ENCODE measurements at regions not wholly inside any gene's neighbourhood (a gene's known extent, or its start where the extent isn't known, plus 50 kb on each side); places are given as distances from the start of the nearest gene placed in this dataset.

DNA sequence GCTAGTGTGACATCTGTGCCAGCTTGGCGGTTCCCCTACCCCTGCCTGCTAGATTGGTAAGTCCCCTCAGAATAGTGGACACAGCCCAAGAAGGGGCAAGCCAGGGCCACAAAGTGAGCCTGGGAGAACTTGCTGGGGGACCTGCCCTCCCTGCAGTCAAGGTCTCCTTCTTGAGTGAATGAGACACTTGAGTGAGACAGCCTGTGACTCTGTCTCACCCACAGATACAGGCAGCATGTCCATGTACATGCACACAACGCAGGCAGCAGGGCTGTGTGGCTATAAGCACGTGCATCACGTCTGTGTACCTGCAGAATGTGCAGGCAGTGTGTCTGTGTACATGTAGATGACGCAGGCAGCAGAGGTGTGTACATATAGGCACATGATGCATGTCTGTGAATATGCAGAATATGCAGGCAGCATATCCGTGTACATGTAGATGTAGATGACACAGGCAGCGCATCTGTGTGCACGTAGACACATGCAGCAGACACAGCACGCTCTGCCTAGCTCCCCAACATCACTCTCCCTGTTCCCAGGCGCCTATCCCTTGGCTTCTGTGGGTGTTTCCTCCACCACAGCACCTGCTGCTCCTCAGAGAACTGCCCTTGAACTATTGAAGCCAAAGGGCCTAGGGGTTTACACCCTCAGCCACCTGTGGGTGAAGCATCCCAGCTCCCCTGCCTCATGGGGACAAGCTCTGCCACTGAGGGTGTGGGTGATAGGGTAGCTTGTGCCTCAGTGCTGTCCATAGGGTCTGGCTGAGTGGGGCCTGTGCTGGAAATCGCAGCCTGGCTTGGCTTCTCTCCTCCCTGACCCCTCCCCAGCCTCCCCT lies 147.2 kb upstream of the TWIST2 start:
- DNase-seq (ENCODE audit: low spot score): no peak

- no peak for DNase-seq (ENCODE audit: low spot score)
Measured at GRCh38 chr2:238701341-238702206, 146.3 kb upstream of the TWIST2 start.

GRCh38 chr2:238702276-238703052 lies 145.4 kb upstream of the TWIST2 start:
- DNase-seq (ENCODE audit: low spot score): no peak

- no peak for DNase-seq (ENCODE audit: low spot score)
Measured at GRCh38 chr2:238703053-238703415, 144.9 kb upstream of the TWIST2 start.

DNA sequence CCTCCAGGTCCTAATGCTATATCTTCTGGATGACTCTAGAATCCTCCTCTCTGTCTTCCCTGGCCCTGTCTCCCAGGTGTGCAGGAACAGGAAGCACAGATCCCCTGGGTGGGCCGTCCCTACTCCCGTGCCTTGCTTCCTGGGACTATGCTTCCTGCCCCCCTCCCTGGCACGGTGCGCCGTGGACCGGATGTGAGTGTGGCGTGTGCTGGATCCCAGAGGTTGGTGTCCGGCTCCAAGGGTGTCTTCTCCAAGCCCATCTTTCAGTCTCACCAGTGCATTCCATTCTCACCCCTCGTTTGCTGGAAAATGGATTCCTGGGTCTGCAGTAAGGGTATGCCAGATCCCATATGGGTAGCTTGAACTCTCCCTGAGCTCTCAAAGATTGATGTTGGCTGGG lies 144.4 kb upstream of the TWIST2 start:
- no peak for DNase-seq (ENCODE audit: low spot score)

GRCh38 chr2:238704471-238705225 lies 143.2 kb upstream of the TWIST2 start:
- DNase-seq (ENCODE audit: low spot score): no peak

DNA sequence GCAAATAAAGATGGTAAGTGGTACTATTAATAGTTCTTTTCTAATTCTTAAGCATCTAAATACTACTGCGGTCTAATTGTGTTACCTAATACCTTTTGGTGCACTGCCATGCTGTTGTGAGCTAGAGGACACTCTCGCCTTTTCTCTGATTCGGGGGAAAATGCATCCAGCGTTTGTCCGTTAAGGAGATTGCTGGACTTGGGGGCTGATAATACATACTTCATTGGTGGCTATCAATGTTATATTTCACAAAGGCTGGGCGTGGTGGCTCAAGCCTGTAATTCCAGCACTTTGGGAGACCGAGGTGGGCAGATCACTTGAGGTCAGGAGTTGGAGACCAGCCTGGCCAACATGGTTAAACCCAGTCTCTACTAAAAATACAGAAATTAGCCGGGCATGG lies 141.7 kb upstream of the TWIST2 start:
- DNase-seq (ENCODE audit: low spot score): no peak

DNA sequence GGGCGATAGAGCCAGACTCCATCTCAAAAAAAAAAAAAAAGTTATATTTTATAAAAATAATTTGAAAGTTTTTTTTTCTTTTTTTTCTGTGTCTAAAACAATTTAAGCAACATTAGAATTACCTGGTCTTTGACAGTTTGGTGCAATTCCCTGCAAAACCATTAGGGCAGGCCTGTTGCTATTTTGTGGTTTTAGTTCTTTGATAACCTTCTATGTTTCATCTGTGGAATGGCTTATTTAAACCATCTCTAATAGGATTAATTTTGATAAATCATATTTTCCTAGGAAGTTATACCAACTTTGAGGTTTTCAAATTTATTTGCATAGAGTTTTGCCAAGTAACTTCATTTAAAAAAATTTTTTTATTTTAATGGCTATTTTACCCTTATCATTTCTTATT lies 141.2 kb upstream of the TWIST2 start:
- no peak for DNase-seq (ENCODE audit: low spot score)

- DNase-seq (ENCODE audit: low spot score): no peak
Measured at GRCh38 chr2:238709325-238710025, 138.4 kb upstream of the TWIST2 start.

- DNase-seq (ENCODE audit: low spot score): no peak
Measured at GRCh38 chr2:238710032-238710735, 137.7 kb upstream of the TWIST2 start.

DNA sequence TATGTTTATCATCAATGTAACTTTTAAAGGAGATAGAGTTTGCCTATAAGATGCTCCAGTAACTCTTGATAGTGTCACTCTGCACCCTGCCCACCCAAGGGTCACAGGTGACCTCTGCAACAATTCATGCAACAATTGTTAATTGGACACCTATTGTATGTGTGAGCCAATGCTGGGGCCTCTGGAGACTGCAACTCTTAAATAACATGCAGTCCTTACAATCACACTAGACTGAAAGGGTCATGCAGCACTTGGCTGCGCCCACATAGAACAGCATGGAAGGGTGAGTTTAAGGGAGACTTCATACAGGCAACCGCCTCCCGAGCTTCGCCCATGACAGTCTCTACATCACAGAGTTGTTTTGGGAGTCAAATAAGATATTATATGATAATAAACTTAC lies 137.1 kb upstream of the TWIST2 start:
- DNase-seq (ENCODE audit: low spot score): no peak

DNA sequence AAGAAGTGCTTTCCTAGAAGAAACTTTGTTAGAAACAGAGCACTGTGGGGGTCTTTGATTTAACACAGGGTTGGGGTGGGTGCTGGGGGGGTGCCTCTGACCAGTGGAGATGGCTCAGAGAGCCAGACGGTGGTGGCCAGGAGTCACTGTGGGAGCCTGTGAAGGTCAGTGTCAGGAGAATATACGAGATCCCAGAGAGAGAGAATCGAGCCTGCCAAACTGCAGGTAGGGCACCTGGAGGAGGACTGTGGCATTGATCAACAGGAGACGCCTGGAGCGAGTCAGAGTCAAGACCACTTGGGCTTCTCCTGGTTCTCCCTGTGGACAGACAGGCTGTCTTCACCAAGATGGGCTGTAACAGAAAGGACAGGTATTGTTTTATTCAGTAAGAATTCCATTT lies 136.5 kb upstream of the TWIST2 start:
- DNase-seq (ENCODE audit: low spot score): no peak

DNA sequence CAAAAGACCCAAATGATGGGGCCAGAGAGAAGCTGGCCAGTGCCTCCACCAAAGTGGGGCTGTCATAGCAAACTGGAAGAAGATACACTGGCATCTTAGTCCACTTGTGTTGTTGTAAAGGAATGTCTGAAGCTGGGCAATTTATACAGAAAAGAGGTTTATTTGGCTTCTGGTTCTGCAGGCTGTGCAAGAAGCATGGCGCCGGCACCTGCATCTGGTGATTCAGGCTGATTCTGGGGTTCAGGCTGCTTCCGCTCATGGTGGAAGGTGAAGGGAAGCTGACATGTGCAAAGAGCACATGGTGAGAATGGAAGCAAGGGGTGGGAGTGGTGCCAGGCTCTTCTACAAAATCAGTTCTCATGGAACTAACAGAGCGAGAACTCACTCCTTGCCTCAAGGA lies 135.9 kb upstream of the TWIST2 start:
- DNase-seq (ENCODE audit: low spot score): no peak

DNA sequence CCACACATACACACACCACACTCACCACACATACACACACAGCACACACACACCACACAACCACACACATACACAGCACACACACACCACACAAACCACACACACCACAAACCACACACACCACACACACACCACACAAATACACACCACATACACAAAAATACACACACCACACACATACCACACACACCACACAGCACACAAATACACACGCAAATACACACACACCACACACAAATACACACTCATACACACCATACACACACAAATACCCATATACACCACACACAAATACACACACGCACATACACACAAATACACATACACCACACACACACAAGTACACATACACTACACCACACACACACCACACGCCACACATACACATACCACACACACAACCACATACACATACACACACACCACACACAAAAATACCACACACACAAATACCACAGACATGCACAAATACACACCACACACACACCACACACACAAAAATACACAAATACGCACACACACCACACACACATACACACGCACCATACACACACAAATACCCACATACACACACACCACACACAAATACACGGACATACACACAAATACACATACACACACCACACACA lies 134.6 kb upstream of the TWIST2 start:
- no peak for DNase-seq (ENCODE audit: low spot score)

- DNase-seq (ENCODE audit: low spot score): no peak
Measured at GRCh38 chr2:238714038-238714528, 133.8 kb upstream of the TWIST2 start.

DNA sequence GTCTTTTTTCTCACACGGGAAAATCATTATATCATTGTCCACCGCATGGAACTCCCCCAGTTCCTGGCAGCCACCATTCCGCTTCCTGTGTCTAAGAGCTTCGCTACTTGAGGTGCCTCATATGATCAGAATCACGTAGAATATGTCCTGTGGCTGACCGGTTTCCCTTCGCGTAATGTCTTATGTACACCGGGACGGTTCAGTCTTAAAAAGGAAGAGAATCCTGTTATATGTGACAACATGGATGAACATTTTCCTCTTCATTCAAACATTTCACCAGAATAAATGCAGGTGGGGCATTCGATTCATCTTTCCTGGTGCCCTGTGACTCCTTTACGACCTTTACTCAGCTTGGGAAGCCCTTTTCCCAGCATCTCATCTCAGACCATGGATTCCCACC lies 131.7 kb upstream of the TWIST2 start:
- no peak for DNase-seq (ENCODE audit: low spot score)

DNA sequence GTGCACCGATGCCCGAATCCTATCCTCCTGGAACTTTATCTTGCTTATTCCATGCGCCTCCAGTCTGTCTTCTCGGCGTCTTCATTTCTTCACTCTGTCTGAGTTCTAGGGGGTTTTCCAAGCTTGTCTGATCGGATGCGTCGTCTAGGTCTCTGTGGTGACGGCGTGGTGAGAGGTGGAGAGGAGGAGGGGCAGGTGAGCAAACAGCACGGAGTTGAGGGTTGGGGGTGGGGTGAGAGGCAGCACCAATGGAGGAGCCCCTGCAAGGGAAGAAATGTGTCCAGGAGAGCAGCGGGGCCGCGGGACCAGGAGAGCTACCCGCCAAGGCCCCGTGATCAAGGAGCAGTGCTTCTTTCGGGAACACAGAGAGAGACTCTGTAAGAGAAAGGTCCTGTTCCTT lies 131.3 kb upstream of the TWIST2 start:
- DNase-seq (ENCODE audit: low spot score): no peak

GRCh38 chr2:238717084-238717483 lies 130.8 kb upstream of the TWIST2 start:
- DNase-seq (ENCODE audit: low spot score): no peak

DNA sequence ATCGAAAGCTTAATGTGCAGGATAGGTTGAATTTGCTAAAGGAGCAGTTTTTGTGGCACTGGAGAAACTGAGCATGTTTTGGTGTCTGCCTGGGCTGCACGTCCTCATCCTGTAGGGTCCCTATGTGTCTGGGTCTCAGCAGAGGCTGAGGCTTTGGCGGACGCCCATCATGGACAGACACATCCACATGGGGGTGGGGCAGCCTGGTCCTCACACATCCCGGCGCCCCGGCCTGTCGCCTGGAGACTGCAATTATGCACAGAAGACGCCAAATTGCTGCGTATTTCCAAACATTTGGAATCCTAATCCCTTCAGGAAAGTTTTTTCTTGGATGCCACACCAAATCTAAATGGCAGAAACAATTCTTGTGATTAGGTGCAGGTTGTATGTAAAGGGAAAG lies 128.2 kb upstream of the TWIST2 start:
- no peak for DNase-seq (ENCODE audit: low spot score)

- peak; percentile 34 for DNase-seq (ENCODE audit: low spot score)
Measured at GRCh38 chr2:238720232-238720672, 127.6 kb upstream of the TWIST2 start.
